AG04450 (cell line): ENCODE measurements at regions not wholly inside any gene's neighbourhood (a gene's known extent, or its start where the extent isn't known, plus 50 kb on each side); places are given as distances from the start of the nearest gene placed in this dataset.

Experiments used
- CTCF ChIA-PET: fragments of 300-600, 350-600 bp; formaldehyde crosslinking; extraction: SDS; loops from one replicate; lab custom pipeline; 2022; ENCODE audit warnings: antibody characterized with exemption, inconsistent platforms; lab: Charles Lee
- POLR2A ChIA-PET: fragments of 350-600 bp; formaldehyde crosslinking; extraction: SDS; loops from one replicate; lab custom pipeline; 2021; ENCODE audit warnings: antibody characterized with exemption, inconsistent platforms; lab: Yijun Ruan, JAX
- DNase-seq: peaks from one replicate; pipeline ENCODE4 v3.0.0-alpha.2; 2011; ENCODE audit warnings: low read depth, low spot score
- H3K27ac ChIP-seq: one replicate; pipeline ENCODE4 v1.5.1; 2012; ENCODE audit warnings: low read depth, low read length, control low read depth
- H3K27me3 ChIP-seq: one replicate; pipeline ENCODE4 v1.6.0; 2012; ENCODE audit warnings: low read length; ENCODE audit not compliant: control insufficient read depth, insufficient read depth
- H3K4me3 ChIP-seq: 2 replicates; pipeline ENCODE4 v1.5.1; 2011; ENCODE audit warnings: mild to moderate bottlenecking, low read depth, low read length, control low read depth
- H3K9me3 ChIP-seq: 2 replicates; pipeline ENCODE4 v1.5.1; 2012; ENCODE audit warnings: low read length; ENCODE audit not compliant: control insufficient read depth, insufficient read depth
- CTCF ChIP-seq: IDR thresholded peaks from 2 replicates; pipeline ENCODE4 v1.5.1; 2011; ENCODE audit warnings: low read depth, low read length, control low read depth, inconsistent platforms

GRCh38 chr2:146392631-146393030, 1452.2 kb upstream of the ACVR2A start:
- CTCF ChIA-PET = no interaction called here
- H3K27ac ChIP-seq = no peak overlapping the region
- no peak overlapping the region for H3K4me3 ChIP-seq
- POLR2A ChIA-PET = no interaction called here
- H3K9me3 ChIP-seq = no peaks in the 10 kb centered on the region
- no peak for DNase-seq
- H3K27me3 ChIP-seq = no peaks in the 10 kb centered on the region
- TF ChIP-seq CTCF = no peak

- ChIA-PET POLR2A (no interaction called here), CTCF (no interaction called here)
- no peak overlapping the region for H3K4me3 ChIP-seq
- H3K27me3 ChIP-seq = no peaks in the 10 kb centered on the region
- H3K27ac ChIP-seq = no peak overlapping the region
- no peak for DNase-seq
- no peaks in the 10 kb centered on the region for H3K9me3 ChIP-seq
- no peak for TF ChIP-seq CTCF
Observed at GRCh38 chr2:146392186-146392585, 1452.6 kb upstream of the ACVR2A start.

GRCh38 chr2:146388757-146389156, 1456.1 kb upstream of the ACVR2A start:
- ChIA-PET CTCF (no interaction called here), POLR2A (no interaction called here)
- no peaks in the 10 kb centered on the region for H3K9me3 ChIP-seq
- DNase-seq = no peak
- no peak for TF ChIP-seq CTCF
- H3K27me3 ChIP-seq = no peaks in the 10 kb centered on the region
- H3K27ac ChIP-seq = no peak overlapping the region
- no peak overlapping the region for H3K4me3 ChIP-seq

DNA sequence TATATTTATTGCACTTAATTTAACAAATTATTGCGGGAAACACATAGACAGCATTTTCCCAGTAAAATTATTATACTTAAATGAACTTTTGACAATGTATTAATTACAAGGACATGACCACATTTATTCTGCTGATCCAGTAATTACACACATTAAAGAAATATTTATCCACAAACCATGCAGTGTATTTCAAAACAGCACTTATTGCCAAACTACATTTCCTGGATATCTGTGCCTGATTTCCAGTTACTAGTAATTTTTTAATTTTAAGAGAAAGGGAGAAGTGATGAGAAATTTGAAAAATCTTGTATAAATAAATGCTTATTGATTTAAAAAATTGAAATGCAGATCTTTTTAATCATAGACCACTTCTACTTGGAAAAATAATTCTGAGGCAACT, 1458.7 kb upstream of the ACVR2A start:
- CTCF ChIA-PET = no interaction called here
- no peak overlapping the region for H3K4me3 ChIP-seq
- POLR2A ChIA-PET = no interaction called here
- no peaks in the 10 kb centered on the region for H3K27me3 ChIP-seq
- H3K9me3 ChIP-seq = no peaks in the 10 kb centered on the region
- DNase-seq = no peak
- H3K27ac ChIP-seq = no peak overlapping the region
- TF ChIP-seq CTCF = no peak

DNA sequence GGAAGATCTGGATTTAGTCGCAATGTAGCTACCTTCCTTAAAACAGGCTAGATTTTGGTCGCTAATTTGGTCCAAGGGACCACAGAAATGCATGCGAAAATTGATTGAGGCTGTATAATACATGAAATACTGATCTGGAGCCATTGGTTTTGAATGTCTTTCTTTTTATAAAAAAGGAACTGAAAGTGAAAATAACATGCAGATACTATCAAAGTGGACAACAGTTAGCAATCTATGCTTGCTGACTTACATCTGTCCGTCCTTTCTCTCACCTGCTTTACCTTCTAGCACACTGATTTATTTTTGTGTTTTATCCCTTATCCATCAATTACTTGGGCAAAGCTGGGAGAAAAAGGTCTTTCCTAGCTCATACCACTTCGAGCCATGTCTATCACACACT, 1459.8 kb upstream of the ACVR2A start:
- CTCF ChIA-PET = no interaction called here
- H3K4me3 ChIP-seq = no peak overlapping the region
- no peak for DNase-seq

More for the DNA sequence above, 1459.8 kb upstream of the ACVR2A start:
- Histone ChIP-seq H3K9me3 (no peaks in the 10 kb centered on the region), H3K27me3 (no peaks in the 10 kb centered on the region), H3K27ac (no peak overlapping the region)
- TF ChIP-seq CTCF = no peak
- POLR2A ChIA-PET = no interaction called here
